Esophagus muscularis mucosa (tissue), 3 donors: ENCODE measurements at regions not wholly inside any gene's neighbourhood (a gene's known extent, or its start where the extent isn't known, plus 50 kb on each side); places are given as distances from the start of the nearest gene placed in this dataset.

Source experiments
- CTCF ChIP-seq, 3 experiments: fragments of 200-600 bp in 2 of 3; fragments of 450-650 bp in 1 of 3; sonication (generic) in 2 of 3; IDR thresholded peaks; one replicate each; pipeline ENCODE4 v1.5.1; 2017 to 2019; ENCODE audit warnings: antibody characterized with exemption in 3 of 3, mild to moderate bottlenecking in 2 of 3, moderate library complexity in 1 of 3
- POLR2AphosphoS5 ChIP-seq, 2 donors: sonication (generic); formaldehyde crosslinking; IDR thresholded peaks; one replicate each; pipeline ENCODE4 v1.6.1; 2017; ENCODE audit warnings: antibody characterized with exemption in 2 of 2

DNA sequence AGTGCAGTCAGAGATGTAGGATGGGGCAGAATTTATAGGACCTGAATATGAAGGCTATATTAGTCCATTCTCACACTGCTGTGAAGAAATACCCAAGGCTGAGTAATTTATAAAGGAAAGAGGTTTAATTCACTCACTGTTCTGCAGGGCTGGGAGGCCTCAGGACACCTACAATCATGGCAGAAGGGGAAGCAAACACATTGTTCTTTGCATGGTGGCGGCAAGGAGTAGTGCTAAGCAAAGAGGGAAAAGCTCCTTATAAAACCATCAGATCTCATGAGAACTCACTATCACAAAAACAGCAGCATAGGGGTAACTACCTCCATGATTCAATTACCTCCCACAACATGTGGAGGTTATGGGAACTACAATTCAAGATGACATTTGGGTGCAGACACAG lies 76.8 kb upstream of the MSTN start:
- TF ChIP-seq CTCF (IDR thresholded peaks at IDR 0.05) (no peak), POLR2AphosphoS5 (IDR thresholded peaks at IDR 0.05) (no peak)
